Suprapubic skin (tissue), 4 donors: ENCODE measurements at regions not wholly inside any gene's neighbourhood (a gene's known extent, or its start where the extent isn't known, plus 50 kb on each side); places are given as distances from the start of the nearest gene placed in this dataset.

Experiments used
- CTCF ChIP-seq, 2 donors: fragments of 200-600 bp in 1 of 2; fragments of 450-650 bp in 1 of 2; sonication (generic) in 1 of 2; IDR thresholded peaks; one replicate each; pipeline ENCODE4 v1.5.1; 2016 to 2019; ENCODE audit warnings: antibody characterized with exemption in 2 of 2, mild to moderate bottlenecking in 1 of 2, moderate library complexity in 1 of 2
- EP300 ChIP-seq: sonication (generic); formaldehyde crosslinking; IDR thresholded peaks from one replicate; pipeline ENCODE4 v1.6.1; 2017; ENCODE audit warnings: antibody characterized with exemption
- POLR2A ChIP-seq, 2 donors: fragments of 450-650 bp; IDR thresholded peaks; one replicate each; pipeline ENCODE4 v1.6.1; 2017; ENCODE audit warnings: antibody characterized with exemption in 2 of 2, mild to moderate bottlenecking in 2 of 2, moderate library complexity in 2 of 2
- POLR2AphosphoS5 ChIP-seq, 3 donors: sonication (generic); formaldehyde crosslinking; IDR thresholded peaks; one replicate each; pipeline ENCODE4 v1.6.1; 2017; ENCODE audit warnings: antibody characterized with exemption in 3 of 3

GRCh38 chr2:176814740-176815367 is 397.7 kb upstream of the HNRNPA3 start:
- TF ChIP-seq CTCF (IDR thresholded peaks at IDR 0.05) (peak in 1 of 2 donors; percentile 47), POLR2A (IDR thresholded peaks at IDR 0.05) (no peak), POLR2AphosphoS5 (IDR thresholded peaks at IDR 0.05) (no peak), EP300 (no peak)
